GM23338 (cell line): ENCODE measurements at regions not wholly inside any gene's neighbourhood (a gene's known extent, or its start where the extent isn't known, plus 50 kb on each side); places are given as distances from the start of the nearest gene placed in this dataset.

Experiments used
- ATAC-seq: fragments of 200-7000 bp; cut with Tn5 transposase; 3 replicates; pipeline ENCODE4 v1.9.1; 2020
- DNase-seq: peaks from one replicate; pipeline ENCODE4 v3.0.0-alpha.2; 2015; ENCODE audit warnings: low spot score
- H2AFZ ChIP-seq: fragments of 200-600 bp; sonication (generic); 2 replicates; pipeline ENCODE4 v1.8.0; 2016; ENCODE audit warnings: antibody characterized with exemption, mild to moderate bottlenecking, moderate library complexity
- H3F3A ChIP-seq: fragments of 200-600 bp; sonication (generic); replicated peaks from 2 replicates; pipeline ENCODE4 v1.8.0; 2017; ENCODE audit warnings: antibody characterized with exemption, mixed run types, low read depth
- H3K27ac ChIP-seq: fragments of 200-600 bp; sonication (generic); 2 replicates; pipeline ENCODE4 v1.6.1; 2016; ENCODE audit warnings: low read depth
- H3K27me3 ChIP-seq: fragments of 200-600 bp; sonication (generic); 2 replicates; pipeline ENCODE4 v1.8.0; 2016; ENCODE audit warnings: mild to moderate bottlenecking, mixed run types, moderate library complexity; ENCODE audit not compliant: insufficient read depth
- H3K36me3 ChIP-seq: fragments of 200-600 bp; sonication (generic); 2 replicates; pipeline ENCODE4 v1.8.0; 2016; ENCODE audit warnings: mild to moderate bottlenecking; ENCODE audit not compliant: insufficient read depth
- H3K4me1 ChIP-seq: fragments of 200-600 bp; sonication (generic); 2 replicates; pipeline ENCODE4 v1.8.0; 2016; ENCODE audit warnings: mild to moderate bottlenecking, moderate library complexity; ENCODE audit not compliant: insufficient read depth
- H3K4me2 ChIP-seq: fragments of 200-600 bp; sonication (generic); 2 replicates; pipeline ENCODE4 v1.7.1; 2017; ENCODE audit warnings: mixed run types
- H3K4me3 ChIP-seq: fragments of 200-600 bp; sonication (generic); 2 replicates; pipeline ENCODE4 v1.6.1; 2016; ENCODE audit warnings: mixed run types
- H3K79me2 ChIP-seq: fragments of 200-600 bp; sonication (generic); replicated peaks from 2 replicates; pipeline ENCODE4 v1.8.0; 2017; ENCODE audit warnings: mild to moderate bottlenecking; ENCODE audit not compliant: insufficient read depth
- H3K9me2 ChIP-seq: fragments of 200-600 bp; sonication (generic); 2 replicates; pipeline ENCODE4 v1.8.0; 2017; ENCODE audit not compliant: insufficient read depth
- H4K20me1 ChIP-seq: fragments of 200-600 bp; sonication (generic); replicated peaks from 2 replicates; pipeline ENCODE4 v1.8.0; 2017; ENCODE audit warnings: mild to moderate bottlenecking; ENCODE audit not compliant: insufficient read depth
- H3K27ac Mint-ChIP-seq: 2 replicates; pipeline ENCODE4 v1.8.0; 2020; ENCODE audit warnings: inconsistent platforms, mild to moderate bottlenecking, moderate library complexity, mixed read lengths
- H3K27me3 Mint-ChIP-seq: 3 replicates; pipeline ENCODE4 v1.8.0; 2022; ENCODE audit warnings: low read depth, mild to moderate bottlenecking, moderate library complexity, mixed read lengths, inconsistent platforms; ENCODE audit not compliant: insufficient read depth, poor library complexity
- H3K36me3 Mint-ChIP-seq: 3 replicates; pipeline ENCODE4 v1.8.0; 2021; ENCODE audit warnings: low read depth, mild to moderate bottlenecking, inconsistent platforms, moderate library complexity, mixed read lengths
- H3K4me1 Mint-ChIP-seq: 3 replicates; pipeline ENCODE4 v1.8.0; 2020; ENCODE audit warnings: mild to moderate bottlenecking, inconsistent platforms, mixed read lengths
- H3K4me3 Mint-ChIP-seq: 3 replicates; pipeline ENCODE4 v1.8.0; 2021; ENCODE audit warnings: moderate library complexity, mild to moderate bottlenecking, inconsistent platforms, mixed read lengths
- H3K9me3 Mint-ChIP-seq: 3 replicates; pipeline ENCODE4 v1.8.0; 2020; ENCODE audit warnings: moderate library complexity, mild to moderate bottlenecking, inconsistent platforms, mixed read lengths
- CREB1 ChIP-seq: fragments of 250-450 bp; sonication (Bioruptor Pico); IDR thresholded peaks from 2 replicates; pipeline ENCODE4 v1.5.0; 2020; ENCODE audit warnings: low read depth, mild to moderate bottlenecking, moderate library complexity
- CTCF ChIP-seq, 2 experiments: fragments of 200-600 bp in 1 of 2; sonication (generic) in 1 of 2; conservative IDR thresholded peaks; 2 replicates each; pipeline versions ENCODE4 v1.5.1 to v1.6.1; 2016 to 2017; ENCODE audit warnings: antibody characterized with exemption in 2 of 2, low read depth in 2 of 2, mild to moderate bottlenecking in 2 of 2, moderate library complexity in 1 of 2
- ETS1 ChIP-seq: IDR thresholded peaks from 2 replicates; pipeline ENCODE4 v1.6.1; 2016; ENCODE audit warnings: antibody characterized with exemption
- EZH2 ChIP-seq: fragments of 200-600 bp; sonication (generic); IDR thresholded peaks from one replicate; pipeline ENCODE4 v1.8.0; 2017; ENCODE audit warnings: antibody characterized with exemption, mild to moderate bottlenecking, low read depth; ENCODE audit not compliant: unreplicated experiment
- EZH2phosphoT487 ChIP-seq: fragments of 200-600 bp; sonication (generic); IDR thresholded peaks from one replicate; pipeline ENCODE4 v1.8.1; 2018; ENCODE audit warnings: antibody characterized with exemption; ENCODE audit not compliant: unreplicated experiment
- JUNB ChIP-seq: IDR thresholded peaks from one replicate; pipeline ENCODE4 v1.6.1; 2016; ENCODE audit warnings: antibody characterized with exemption; ENCODE audit not compliant: unreplicated experiment
- NANOG ChIP-seq: IDR thresholded peaks from 2 replicates; pipeline ENCODE4 v1.6.1; 2016; ENCODE audit warnings: antibody characterized with exemption, borderline replicate concordance
- POLR2AphosphoS5 ChIP-seq: IDR thresholded peaks from 2 replicates; pipeline ENCODE4 v1.6.1; 2016; ENCODE audit warnings: antibody characterized with exemption, low read depth
- REST ChIP-seq: IDR thresholded peaks from one replicate; pipeline ENCODE4 v1.6.1; 2018; ENCODE audit warnings: antibody characterized with exemption; ENCODE audit not compliant: unreplicated experiment
- STAT1 ChIP-seq: IDR thresholded peaks from one replicate; pipeline ENCODE4 v1.6.1; 2016; ENCODE audit warnings: antibody characterized with exemption; ENCODE audit not compliant: unreplicated experiment
- ZNF114 ChIP-seq: fragments of 250-450 bp; sonication (Bioruptor Pico); IDR thresholded peaks from 2 replicates; pipeline ENCODE4 v1.5.0; 2020; ENCODE audit warnings: mild to moderate bottlenecking, moderate library complexity
- ZNF331 ChIP-seq: fragments of 250-450 bp; sonication (Bioruptor Pico); IDR thresholded peaks from 2 replicates; pipeline ENCODE4 v1.5.0; 2020; ENCODE audit warnings: low read depth, mild to moderate bottlenecking, moderate library complexity
- ZNF462 ChIP-seq: fragments of 250-450 bp; sonication (Bioruptor Pico); IDR thresholded peaks from 2 replicates; pipeline ENCODE4 v1.5.0; 2020; ENCODE audit warnings: mild to moderate bottlenecking, moderate library complexity

- Histone ChIP-seq H3K27me3 (no peaks in the 10 kb centered on the region), H3K79me2 (no peaks in the 10 kb centered on the region), H3K36me3 (peaks cover 3% of the 10 kb centered on the region; the same call in 1 of the 2 replicates), H2AFZ (no peak overlapping the region), H3K4me1 (no peaks in the 10 kb centered on the region), H3F3A (no peaks in the 10 kb centered on the region), H3K4me2 (no peak overlapping the region), H3K4me3 (no peak overlapping the region), H3K9me2 (0 out of 2 replicates have a peak, but pooled peaks cover under 1% of the 10 kb centered on the region), H4K20me1 (no peaks in the 10 kb centered on the region), H3K27ac (no peak overlapping the region)
- H3K4me1 Mint-ChIP-seq, result no peaks in the 10 kb centered on the region
- H3K9me3 Mint-ChIP-seq, result peaks cover 14% of the 10 kb centered on the region
- DNase-seq (no peak), ATAC-seq (no peak)
- no peak overlapping the region for H3K27ac Mint-ChIP-seq
- peaks cover 11% of the 10 kb centered on the region; the same call in 2 of the 3 replicates for H3K36me3 Mint-ChIP-seq
- H3K4me3 Mint-ChIP-seq, result no peak overlapping the region
- H3K27me3 Mint-ChIP-seq, result no peaks in the 10 kb centered on the region
- TF ChIP-seq JUNB (no peak), CTCF (conservative IDR thresholded peaks at IDR 0.05; ENCODE audit: low read depth in 2 of 2) (no peak), CREB1 (CRISPR knock-in tag) (no peak), EZH2phosphoT487 (no peak), ZNF114 (CRISPR knock-in tag) (no peak), ETS1 (no peak), ZNF462 (CRISPR knock-in tag) (no peak), NANOG (no peak), EZH2 (no peak), ZNF331 (no peak), STAT1 (no peak), POLR2AphosphoS5 (no peak), REST (no peak)
These were observed 119.5 kb downstream of the CD8B2 start for GRCh38 chr2:106606652-106607051.
